Glomerular endothelial cell (primary cell): ENCODE measurements at regions not wholly inside any gene's neighbourhood (a gene's known extent, or its start where the extent isn't known, plus 50 kb on each side); places are given as distances from the start of the nearest gene placed in this dataset.

ENCODE experiments used
- DNase-seq: peaks from one replicate; pipeline ENCODE4 v3.0.0-alpha.2; 2011; ENCODE audit warnings: low read depth, low spot score; ENCODE audit errors: extremely low read depth

- no peak for DNase-seq
Observed at GRCh38 chr7:118563311-118563710, 338.8 kb downstream of the ANKRD7 start.

- no peak for DNase-seq
Observed at GRCh38 chr7:118572604-118573003, 348.1 kb downstream of the ANKRD7 start.

GRCh38 chr7:118573085-118573484 is 348.6 kb downstream of the ANKRD7 start:
- no peak for DNase-seq

- no peak for DNase-seq
Observed at GRCh38 chr7:118575393-118575948, 351.0 kb downstream of the ANKRD7 start.

- DNase-seq = no peak
Observed at GRCh38 chr7:118580743-118581382, 356.4 kb downstream of the ANKRD7 start.

GRCh38 chr7:118583641-118584040 is 359.1 kb downstream of the ANKRD7 start:
- DNase-seq = no peak

GRCh38 chr7:118586248-118586647 is 361.7 kb downstream of the ANKRD7 start:
- no peak for DNase-seq

- no peak for DNase-seq
Observed at GRCh38 chr7:118590107-118590506, 365.6 kb downstream of the ANKRD7 start.

GRCh38 chr7:118602090-118602489 is 377.6 kb downstream of the ANKRD7 start:
- no peak for DNase-seq

GRCh38 chr7:118606602-118607001 is 382.1 kb downstream of the ANKRD7 start:
- DNase-seq = no peak

- DNase-seq = no peak
Observed at GRCh38 chr7:118609207-118609606, 384.7 kb downstream of the ANKRD7 start.

GRCh38 chr7:118615681-118616080 is 391.2 kb downstream of the ANKRD7 start:
- no peak for DNase-seq

- DNase-seq = no peak
Observed at GRCh38 chr7:118621810-118622360, 397.4 kb downstream of the ANKRD7 start.

GRCh38 chr7:118626739-118627138 is 402.2 kb downstream of the ANKRD7 start:
- DNase-seq = no peak

- DNase-seq = no peak
Observed at GRCh38 chr7:118627467-118627866, 403.0 kb downstream of the ANKRD7 start.

GRCh38 chr7:118629898-118630438 is 405.5 kb downstream of the ANKRD7 start:
- no peak for DNase-seq

GRCh38 chr7:118642396-118642795 is 417.9 kb downstream of the ANKRD7 start:
- DNase-seq = no peak

- no peak for DNase-seq
Observed at GRCh38 chr7:118644346-118644745, 419.8 kb downstream of the ANKRD7 start.

- no peak for DNase-seq
Observed at GRCh38 chr7:118648002-118648401, 423.5 kb downstream of the ANKRD7 start.

GRCh38 chr7:118657391-118658005 is 433.0 kb downstream of the ANKRD7 start:
- DNase-seq = no peak

- DNase-seq = no peak
Observed at GRCh38 chr7:118662266-118662665, 437.8 kb downstream of the ANKRD7 start.

GRCh38 chr7:118664498-118664897 is 440.0 kb downstream of the ANKRD7 start:
- no peak for DNase-seq
